Lung (tissue), 11 donors: ENCODE measurements at regions not wholly inside any gene's neighbourhood (a gene's known extent, or its start where the extent isn't known, plus 50 kb on each side); places are given as distances from the start of the nearest gene placed in this dataset.

Source experiments
- ATAC-seq: fragments of 200-7000 bp; cut with Tn5 transposase; one replicate; pipeline ENCODE4 v1.9.1; 2020; ENCODE audit warnings: moderate number of reproducible peaks; ENCODE audit not compliant: insufficient read depth, low FRiP score
- DNase-seq, 3 donors: peaks; one replicate each; pipeline ENCODE4 v3.0.0-alpha.2; 2013 to 2017
- H3K27ac ChIP-seq, 2 donors: one replicate each; pipeline ENCODE4 v1.5.1; 2013; ENCODE audit warnings: mild to moderate bottlenecking in 2 of 2, moderate library complexity in 2 of 2, control low read depth in 1 of 2, inconsistent platforms in 1 of 2, low read depth in 1 of 2, low read length in 1 of 2
- H3K27me3 ChIP-seq, 3 donors: one replicate each; pipeline ENCODE4 v1.5.1; 2013; ENCODE audit warnings: low read length in 2 of 3; ENCODE audit not compliant: control insufficient read depth in 3 of 3, insufficient read depth in 3 of 3
- H3K36me3 ChIP-seq, 4 donors: one replicate each; pipeline ENCODE4 v1.5.1; 2013; ENCODE audit warnings: low read length in 4 of 4, mild to moderate bottlenecking in 1 of 4, moderate library complexity in 1 of 4; ENCODE audit not compliant: control insufficient read depth in 4 of 4, insufficient read depth in 4 of 4
- H3K4me1 ChIP-seq, 5 donors: one replicate each; pipeline ENCODE4 v1.5.1; 2013; ENCODE audit warnings: low read length in 5 of 5, mild to moderate bottlenecking in 2 of 5, moderate library complexity in 1 of 5; ENCODE audit not compliant: control insufficient read depth in 5 of 5, insufficient read depth in 5 of 5
- H3K4me3 ChIP-seq: one replicate; pipeline ENCODE4 v1.5.1; 2013; ENCODE audit warnings: mild to moderate bottlenecking, control low read depth, moderate library complexity
- H3K9ac ChIP-seq, 2 donors: one replicate each; pipeline ENCODE4 v1.5.1; 2013; ENCODE audit warnings: low read length in 2 of 2, control low read depth in 1 of 2; ENCODE audit not compliant: insufficient read depth in 1 of 2
- H3K9me3 ChIP-seq, 4 donors: one replicate each; pipeline ENCODE4 v1.5.1; 2013; ENCODE audit warnings: low read length in 3 of 4, mild to moderate bottlenecking in 1 of 4, moderate library complexity in 1 of 4; ENCODE audit not compliant: control insufficient read depth in 4 of 4, insufficient read depth in 3 of 4
- CTCF ChIP-seq: IDR thresholded peaks from 2 replicates; pipeline ENCODE4 v1.5.1; 2012; ENCODE audit warnings: mild to moderate bottlenecking; ENCODE audit errors: control extremely low read depth, extremely low read depth
- WGBS, 2 donors: extraction: QIAGEN DNeasy Blood & Tissue Kit; methylation state at CpG; one replicate each; pipeline ENCODE4 v1.1.7; 2013; 5-methylcytosine and 5-hydroxymethylcytosine counted together
- donor health status: control.
- donor health status: control.
- donor health status: Bipolar disorder and iron deficiency.
- donor health status: healthy.
- donor health status: DM: yes; HTN: yes; CAD: no.

DNA sequence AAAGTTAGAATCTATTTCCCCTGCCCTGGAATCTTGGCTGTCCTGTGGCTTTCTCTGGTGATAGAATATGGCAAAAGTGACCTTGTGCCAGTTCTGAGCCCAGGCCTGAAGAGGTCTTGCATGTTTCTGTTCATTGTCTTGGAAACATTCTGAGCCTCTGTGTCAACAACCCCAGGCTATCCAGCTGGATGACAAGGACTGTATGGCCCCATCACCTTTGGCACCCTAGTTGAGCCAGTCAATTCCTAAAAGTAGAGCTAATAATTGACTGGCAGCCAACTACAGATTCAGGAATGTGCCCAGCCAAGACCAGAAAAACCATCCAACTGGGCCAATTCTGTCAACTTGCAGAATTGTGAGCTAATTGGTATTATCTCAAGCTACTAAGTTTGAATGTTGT lies 514.1 kb upstream of the LARGE1 start:
- no peak overlapping the region for H3K4me3 ChIP-seq
- DNase-seq (no peak), ATAC-seq (no peak)
- no peaks in the 10 kb centered on the region for H3K9me3 ChIP-seq
- no peaks in the 10 kb centered on the region for H3K27me3 ChIP-seq
- H3K27ac ChIP-seq: no peak overlapping the region
- TF ChIP-seq CTCF: no peak
- H3K36me3 ChIP-seq: no peaks in the 10 kb centered on the region
- no peak overlapping the region for H3K9ac ChIP-seq
- no peaks in the 10 kb centered on the region for H3K4me1 ChIP-seq

DNA sequence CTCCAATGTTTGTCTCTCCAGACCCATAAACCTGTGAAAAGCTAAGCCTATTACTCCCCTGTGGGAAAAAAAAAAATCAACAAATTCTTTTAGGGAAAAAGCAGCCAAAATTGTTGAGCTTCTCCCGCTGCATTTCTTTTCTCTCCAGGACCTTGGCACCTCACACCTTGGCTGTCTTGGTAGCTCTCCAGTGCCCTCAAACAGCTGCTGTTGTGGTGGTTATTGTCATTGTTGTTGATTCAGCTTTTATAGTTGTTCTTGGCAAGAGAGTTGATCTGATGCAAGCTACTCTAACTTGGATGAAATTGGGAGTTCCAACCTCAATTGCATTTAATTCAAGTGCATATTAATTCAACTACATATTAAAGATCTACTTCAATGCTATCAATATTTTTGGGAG lies 516.9 kb upstream of the LARGE1 start:
- no peaks in the 10 kb centered on the region for H3K9me3 ChIP-seq
- DNase-seq (no peak), ATAC-seq (no peak)
- no peaks in the 10 kb centered on the region for H3K36me3 ChIP-seq
- H3K4me1 ChIP-seq: no peaks in the 10 kb centered on the region
- H3K4me3 ChIP-seq: no peak overlapping the region
- 90 to 92% methylated on average over 1 of the region's 1 CpG for WGBS, 2 donors
- no peaks in the 10 kb centered on the region for H3K27me3 ChIP-seq
- H3K9ac ChIP-seq: no peak overlapping the region
- TF ChIP-seq CTCF: no peak
- H3K27ac ChIP-seq: no peak overlapping the region

- no peak for TF ChIP-seq CTCF
- H3K4me3 ChIP-seq: no peak overlapping the region
- no peak overlapping the region for H3K9ac ChIP-seq
- peaks cover 0 to 3% (median 0%) of the 10 kb centered on the region in 4 donors for H3K9me3 ChIP-seq
- no peaks in the 10 kb centered on the region for H3K4me1 ChIP-seq
- no peak overlapping the region for H3K27ac ChIP-seq
- no peaks in the 10 kb centered on the region for H3K27me3 ChIP-seq
- WGBS, 2 donors: 53 to 73% methylated on average over 2 of the region's 2 CpGs
- H3K36me3 ChIP-seq: no peaks in the 10 kb centered on the region
- DNase-seq: peak in 2 of 3 donors; percentile 0 to 12
- no peak for ATAC-seq
Measured at GRCh38 chr22:34454598-34454997, 534.3 kb upstream of the LARGE1 start.

- Histone ChIP-seq H3K4me1 (no peaks in the 10 kb centered on the region), H3K36me3 (no peaks in the 10 kb centered on the region), H3K27ac (no peak overlapping the region), H3K9ac (no peak overlapping the region), H3K27me3 (no peaks in the 10 kb centered on the region), H3K4me3 (no peak overlapping the region), H3K9me3 (no peaks in the 10 kb centered on the region)
- 72 to 84% methylated on average over 4 of the region's 4 CpGs for WGBS, 2 donors
- ATAC-seq: no peak
- TF ChIP-seq CTCF: no peak
- DNase-seq: no peak
Measured at GRCh38 chr22:34462795-34463194, 542.5 kb upstream of the LARGE1 start.
